ENCODE measurements at regions not wholly inside any gene's neighbourhood (a gene's known extent, or its start where the extent isn't known, plus 50 kb on each side); places are given as distances from the start of the nearest gene placed in this dataset.

DNA sequence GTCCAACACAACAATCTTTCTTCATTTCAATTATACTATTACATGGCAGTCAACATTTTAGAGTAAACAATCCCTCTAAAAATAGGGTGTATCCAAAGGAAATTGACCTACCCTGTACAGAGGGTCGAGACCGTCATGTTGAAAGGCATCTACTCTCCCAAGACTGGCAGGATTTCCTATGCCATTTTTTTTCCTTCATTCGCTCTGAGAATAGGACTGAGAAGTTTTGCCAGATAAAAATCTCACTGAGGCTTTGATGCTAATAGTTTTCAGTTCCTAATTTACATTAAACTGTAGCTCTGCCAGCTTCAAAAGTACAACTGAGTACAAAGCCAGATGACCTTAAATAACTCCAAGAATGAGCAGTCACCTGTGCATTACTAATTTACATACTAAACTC lies 84.5 kb upstream of the SEMA3C start:
- TF ChIP-seq, protein P1, sequence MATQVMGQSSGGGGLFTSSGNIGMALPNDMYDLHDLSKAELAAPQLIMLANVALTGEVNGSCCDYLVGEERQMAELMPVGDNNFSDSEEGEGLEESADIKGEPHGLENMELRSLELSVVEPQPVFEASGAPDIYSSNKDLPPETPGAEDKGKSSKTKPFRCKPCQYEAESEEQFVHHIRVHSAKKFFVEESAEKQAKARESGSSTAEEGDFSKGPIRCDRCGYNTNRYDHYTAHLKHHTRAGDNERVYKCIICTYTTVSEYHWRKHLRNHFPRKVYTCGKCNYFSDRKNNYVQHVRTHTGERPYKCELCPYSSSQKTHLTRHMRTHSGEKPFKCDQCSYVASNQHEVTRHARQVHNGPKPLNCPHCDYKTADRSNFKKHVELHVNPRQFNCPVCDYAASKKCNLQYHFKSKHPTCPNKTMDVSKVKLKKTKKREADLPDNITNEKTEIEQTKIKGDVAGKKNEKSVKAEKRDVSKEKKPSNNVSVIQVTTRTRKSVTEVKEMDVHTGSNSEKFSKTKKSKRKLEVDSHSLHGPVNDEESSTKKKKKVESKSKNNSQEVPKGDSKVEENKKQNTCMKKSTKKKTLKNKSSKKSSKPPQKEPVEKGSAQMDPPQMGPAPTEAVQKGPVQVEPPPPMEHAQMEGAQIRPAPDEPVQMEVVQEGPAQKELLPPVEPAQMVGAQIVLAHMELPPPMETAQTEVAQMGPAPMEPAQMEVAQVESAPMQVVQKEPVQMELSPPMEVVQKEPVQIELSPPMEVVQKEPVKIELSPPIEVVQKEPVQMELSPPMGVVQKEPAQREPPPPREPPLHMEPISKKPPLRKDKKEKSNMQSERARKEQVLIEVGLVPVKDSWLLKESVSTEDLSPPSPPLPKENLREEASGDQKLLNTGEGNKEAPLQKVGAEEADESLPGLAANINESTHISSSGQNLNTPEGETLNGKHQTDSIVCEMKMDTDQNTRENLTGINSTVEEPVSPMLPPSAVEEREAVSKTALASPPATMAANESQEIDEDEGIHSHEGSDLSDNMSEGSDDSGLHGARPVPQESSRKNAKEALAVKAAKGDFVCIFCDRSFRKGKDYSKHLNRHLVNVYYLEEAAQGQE (IDR thresholded peaks at IDR 0.05; ENCODE audit: insufficient read depth in 1 of 2, low read depth in 2 of 2, low read length in 2 of 2): no peak
- TF ChIP-seq TAF1 (IDR thresholded peaks at IDR 0.05; ENCODE audit: borderline replicate concordance, insufficient read depth, low read length) (no peak), SIN3A (IDR thresholded peaks at IDR 0.05; ENCODE audit: borderline replicate concordance, insufficient read depth, low read length) (no peak), POLR2AphosphoS5 (IDR thresholded peaks at IDR 0.05; ENCODE audit: low read depth, low read length) (no peak), FOXP2 (optimal IDR thresholded peaks at IDR 0.05; ENCODE audit: borderline replicate concordance, extremely low read depth, extremely low read length, insufficient read depth) (no peak)

- TF ChIP-seq POLR2AphosphoS5 (IDR thresholded peaks at IDR 0.05; ENCODE audit: low read depth, low read length) (no peak), TAF1 (IDR thresholded peaks at IDR 0.05; ENCODE audit: borderline replicate concordance, insufficient read depth, low read length) (no peak), SIN3A (IDR thresholded peaks at IDR 0.05; ENCODE audit: borderline replicate concordance, insufficient read depth, low read length) (no peak), FOXP2 (optimal IDR thresholded peaks at IDR 0.05; ENCODE audit: borderline replicate concordance, extremely low read depth, extremely low read length, insufficient read depth) (no peak)
- TF ChIP-seq, protein P1 (IDR thresholded peaks at IDR 0.05; ENCODE audit: insufficient read depth in 1 of 2, low read depth in 2 of 2, low read length in 2 of 2): no peak
These were observed 83.6 kb upstream of the SEMA3C start for GRCh38 chr7:81002421-81002820.

DNA sequence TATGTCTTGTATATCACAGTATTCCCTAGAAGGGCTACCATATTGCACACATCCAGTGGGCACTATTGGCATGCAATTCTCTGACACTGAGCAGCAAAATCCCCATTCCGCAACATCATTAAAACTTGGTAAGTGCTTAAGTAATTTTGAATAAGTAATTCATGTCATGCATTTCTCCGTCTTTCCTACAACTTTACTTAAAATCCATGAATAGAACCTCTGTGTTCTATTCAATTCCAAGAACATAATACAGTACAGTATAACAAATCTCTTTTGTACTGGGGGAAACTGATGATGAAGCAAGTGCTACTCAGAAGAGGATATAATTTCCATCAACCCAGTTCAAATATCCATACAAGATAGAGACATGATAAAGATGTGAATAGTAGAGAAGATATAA lies 80.9 kb upstream of the SEMA3C start:
- TF ChIP-seq TAF1 (IDR thresholded peaks at IDR 0.05; ENCODE audit: borderline replicate concordance, insufficient read depth, low read length): no peak
- no peak for TF ChIP-seq SIN3A (IDR thresholded peaks at IDR 0.05; ENCODE audit: borderline replicate concordance, insufficient read depth, low read length)
- TF ChIP-seq, protein P1 (IDR thresholded peaks at IDR 0.05; ENCODE audit: insufficient read depth in 1 of 2, low read depth in 2 of 2, low read length in 2 of 2): no peak
- no peak for TF ChIP-seq POLR2AphosphoS5 (IDR thresholded peaks at IDR 0.05; ENCODE audit: low read depth, low read length)
- TF ChIP-seq FOXP2 (optimal IDR thresholded peaks at IDR 0.05; ENCODE audit: borderline replicate concordance, extremely low read depth, extremely low read length, insufficient read depth): no peak

- TF ChIP-seq SIN3A (IDR thresholded peaks at IDR 0.05; ENCODE audit: borderline replicate concordance, insufficient read depth, low read length): no peak
These were observed 80.2 kb upstream of the SEMA3C start for GRCh38 chr7:80999100-80999499.

DNA sequence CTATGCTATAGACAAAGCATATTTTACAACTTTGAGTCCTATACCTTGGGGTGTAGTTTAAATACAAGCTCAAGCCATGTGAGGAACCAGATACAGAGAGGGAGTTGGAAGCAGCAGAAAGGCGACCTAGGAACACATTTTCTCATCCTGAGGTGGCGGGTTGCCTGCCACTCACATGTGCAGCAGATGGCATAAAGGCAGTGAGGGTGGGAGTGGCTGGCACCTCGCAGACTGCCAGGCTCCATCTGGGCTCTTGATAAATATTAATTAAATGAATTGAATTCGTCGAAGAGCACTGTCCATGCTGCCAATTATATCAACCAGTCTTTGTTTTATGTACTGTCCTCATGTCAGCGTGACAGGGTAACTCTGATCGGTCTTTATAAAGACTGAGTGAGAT lies 79.0 kb upstream of the SEMA3C start:
- TF ChIP-seq FOXP2 (optimal IDR thresholded peaks at IDR 0.05; ENCODE audit: borderline replicate concordance, extremely low read depth, extremely low read length, insufficient read depth): no peak
- TF ChIP-seq, protein P1 (IDR thresholded peaks at IDR 0.05; ENCODE audit: insufficient read depth in 1 of 2, low read depth in 2 of 2, low read length in 2 of 2): no peak
- TF ChIP-seq SIN3A (IDR thresholded peaks at IDR 0.05; ENCODE audit: borderline replicate concordance, insufficient read depth, low read length): no peak
- no peak for TF ChIP-seq POLR2AphosphoS5 (IDR thresholded peaks at IDR 0.05; ENCODE audit: low read depth, low read length)
- TF ChIP-seq TAF1 (IDR thresholded peaks at IDR 0.05; ENCODE audit: borderline replicate concordance, insufficient read depth, low read length): no peak

Measured in PFSK-1 (cell line).